K562 (cell line): ENCODE measurements at regions not wholly inside any gene's neighbourhood (a gene's known extent, or its start where the extent isn't known, plus 50 kb on each side); places are given as distances from the start of the nearest gene placed in this dataset.
A peak's percentile ranks its signal among the peaks of the same experiment; 100 is the strongest.

Experiments used
- ATAC-seq: fragments of 200-7000 bp; cut with Tn5 transposase; 3 replicates; pipeline ENCODE4 v1.9.1; 2020; ENCODE audit warnings: moderate library complexity
- BruUV-seq: library from RNA; stranded (reverse); fragments of 400-500 nt; replicated peaks from 2 replicates; lab custom pipeline; 2021; lab: Mats Ljungman, UMichigan
- CTCF ChIA-PET: fragments of 300-600 bp; formaldehyde crosslinking; extraction: SDS; loops from one replicate; lab custom pipeline; 2021; ENCODE audit warnings: low intra/inter-chr PET ratio; lab: Yijun Ruan, JAX
- POLR2A ChIA-PET: fragments of 300-600, 350-650 bp; sonication (Branson Sonifier 250); formaldehyde crosslinking; extraction: SDS; loops from one replicate; lab custom pipeline; 2021; ENCODE audit warnings: antibody characterized with exemption, inconsistent platforms; lab: Yijun Ruan, JAX
- DNase-seq, 4 experiments: peaks; one replicate each; pipeline versions ENCODE4 v3.0.0 to v3.0.0-alpha.2; 2011 to 2018; ENCODE audit warnings: low spot score in 3 of 4, mixed read lengths in 3 of 4; ENCODE audit errors: extremely low read depth in 1 of 4
- FAIRE-seq: peaks from 2 replicates; lab custom pipeline; 2011; peaks lifted over from hg19 to GRCh38; lab: Jason Lieb, UNC
- H2AFZ ChIP-seq: 2 replicates; pipeline ENCODE4 v1.6.0; 2011; ENCODE audit warnings: low read depth, low read length, control low read depth, inconsistent platforms
- H3K27ac ChIP-seq: fragments of 200-600 bp; 3 replicates; pipeline ENCODE4 v1.8.0; 2011; ENCODE audit warnings: low read depth, mild to moderate bottlenecking, control low read depth, inconsistent platforms, low read length, moderate library complexity, mixed read lengths; ENCODE audit errors: extremely low read depth
- H3K27me3 ChIP-seq, 2 experiments: fragments of 300-600 bp in 1 of 2; 2 replicates in 1 of 2; 3 replicates in 1 of 2; pipeline versions ENCODE4 v1.6.0 to v1.8.0; 2011; ENCODE audit warnings: inconsistent platforms in 2 of 2, low read length in 2 of 2, mild to moderate bottlenecking in 1 of 2, mixed read lengths in 1 of 2, moderate library complexity in 1 of 2; ENCODE audit not compliant: control insufficient read depth in 2 of 2, insufficient read depth in 2 of 2
- H3K36me3 ChIP-seq: fragments of 300-600 bp; 3 replicates; pipeline ENCODE4 v1.8.0; 2011; ENCODE audit warnings: mild to moderate bottlenecking, low read length, inconsistent platforms; ENCODE audit not compliant: control insufficient read depth, insufficient read depth
- H3K4me1 ChIP-seq, 2 experiments: fragments of 200-600 bp in 1 of 2; replicated peaks in 1 of 2; 2 replicates in 1 of 2; 3 replicates in 1 of 2; pipeline versions ENCODE4 v1.5.1 to v1.8.0; 2011; ENCODE audit warnings: inconsistent platforms in 2 of 2, low read length in 2 of 2, mild to moderate bottlenecking in 1 of 2, mixed read lengths in 1 of 2, moderate library complexity in 1 of 2; ENCODE audit not compliant: control insufficient read depth in 2 of 2, insufficient read depth in 2 of 2
- H3K4me2 ChIP-seq: 2 replicates; pipeline ENCODE4 v1.6.1; 2011; ENCODE audit warnings: low read length, control low read depth, inconsistent platforms, mixed read lengths; ENCODE audit not compliant: insufficient read depth
- H3K4me3 ChIP-seq: fragments of 200-600 bp; sonication (generic), shearing (Covaris generic); 2 replicates; pipeline ENCODE4 v1.5.1; 2016; ENCODE audit warnings: control low read depth, inconsistent platforms
- H3K79me2 ChIP-seq: fragments of 200-600 bp; 3 replicates; pipeline ENCODE4 v1.8.0; 2011; ENCODE audit warnings: low read length, inconsistent platforms; ENCODE audit not compliant: control insufficient read depth, insufficient read depth
- H3K9ac ChIP-seq, 2 experiments: 2 replicates each; pipeline versions ENCODE4 v1.6.0 to v1.6.1; 2011; ENCODE audit warnings: low read depth in 2 of 2, low read length in 2 of 2, control low read depth in 1 of 2, inconsistent platforms in 1 of 2, mild to moderate bottlenecking in 1 of 2, mixed read lengths in 1 of 2; ENCODE audit not compliant: insufficient read depth in 1 of 2
- H3K9me1 ChIP-seq: one replicate; pipeline ENCODE4 v1.6.0; 2011; ENCODE audit warnings: inconsistent platforms, mild to moderate bottlenecking, low read length, moderate library complexity; ENCODE audit not compliant: control insufficient read depth, insufficient read depth
- H3K9me3 ChIP-seq: replicated peaks from 2 replicates; pipeline ENCODE4 v1.5.1; 2011; ENCODE audit warnings: low read depth, low read length, inconsistent platforms; ENCODE audit not compliant: control insufficient read depth, insufficient read depth
- H4K20me1 ChIP-seq: replicated peaks from 2 replicates; pipeline ENCODE4 v1.6.1; 2011; ENCODE audit warnings: low read length, inconsistent platforms, mixed read lengths; ENCODE audit not compliant: control insufficient read depth, insufficient read depth
- C11orf30 ChIP-seq: fragments of 450-650 bp; IDR thresholded peaks from 2 replicates; pipeline ENCODE4 v1.6.1; 2016; ENCODE audit warnings: low read depth, mild to moderate bottlenecking
- DACH1 ChIP-seq: fragments of 450-650 bp; IDR thresholded peaks from 2 replicates; pipeline ENCODE4 v1.6.1; 2018; ENCODE audit not compliant: partially characterized antibody
- DLX4 ChIP-seq: fragments of 250-450 bp; sonication (Bioruptor Pico); IDR thresholded peaks from 2 replicates; pipeline ENCODE4 v1.6.1; 2021; ENCODE audit warnings: mild to moderate bottlenecking
- E2F6 ChIP-seq, 2 experiments: IDR thresholded peaks; 2 replicates each; pipeline ENCODE4 v1.6.1; 2011; ENCODE audit warnings: borderline replicate concordance in 1 of 2, control low read depth in 1 of 2, low read depth in 1 of 2, low read length in 1 of 2, mild to moderate bottlenecking in 1 of 2, mixed read lengths in 1 of 2, moderate library complexity in 1 of 2; ENCODE audit not compliant: insufficient read depth in 1 of 2, insufficient read length in 1 of 2, poor library complexity in 1 of 2, severe bottlenecking in 1 of 2; ENCODE audit errors: extremely low read depth in 1 of 2
- HCFC1 ChIP-seq: IDR thresholded peaks from 2 replicates; pipeline ENCODE4 v1.6.1; 2012; ENCODE audit warnings: low read depth, low read length, improper control_type of control experiment
- MAFK ChIP-seq: IDR thresholded peaks from 2 replicates; pipeline ENCODE4 v1.6.1; 2011; ENCODE audit warnings: low read length, improper control_type of control experiment
- NR3C1 ChIP-seq: sonication (generic); formaldehyde crosslinking; IDR thresholded peaks from 2 replicates; pipeline ENCODE4 v1.8.1; 2022; ENCODE audit warnings: missing genetic modification reagents
- RBBP5 ChIP-seq: fragments of 200-600 bp; sonication (generic); IDR thresholded peaks from 2 replicates; pipeline ENCODE4 v1.6.1; 2012; ENCODE audit warnings: borderline replicate concordance, mild to moderate bottlenecking, low read length, control low read depth, inconsistent platforms; ENCODE audit not compliant: insufficient read depth, poor library complexity, severe bottlenecking
- RHOXF2B ChIP-seq: fragments of 250-450 bp; sonication (Bioruptor Pico); conservative IDR thresholded peaks from 2 replicates; pipeline ENCODE4 v1.5.1; 2021
- ZC3H11A ChIP-seq: IDR thresholded peaks from 2 replicates; pipeline ENCODE4 v1.6.1; 2012; ENCODE audit warnings: low read depth, low read length, improper control_type of control experiment
- ZNF316 ChIP-seq: fragments of 450-650 bp; IDR thresholded peaks from 2 replicates; pipeline ENCODE4 v1.6.1; 2016
- WGBS: fragments of 100-300 bp; shearing (Covaris generic); methylation state at CpG from one replicate; pipeline ENCODE4 v1.1.6; 2016; ENCODE audit warnings: low coverage, mixed read lengths; ENCODE audit not compliant: insufficient coverage; ENCODE audit errors: missing lambda C conversion rate; 5-methylcytosine and 5-hydroxymethylcytosine counted together
- in situ Hi-C: fragments of 300-500 bp; cut with MboI; formaldehyde crosslinking; loops from 4 replicates; pipeline ENCODE4 v1.15.0; 2018; ENCODE audit warnings: inconsistent platforms, mixed read lengths
- intact Hi-C: fragments of 100-400 bp; cut with micrococcal nuclease; formaldehyde crosslinking; loops from 2 replicates; pipeline ENCODE4 v1.14.2; 2022

- no TSS peak for BruUV-seq
- POLR2A ChIA-PET = interaction anchor here (0.6 kb wide), 3 partner anchors 8 to 846 kb away, joined by 3 read pairs; no protein-coding TSS in a partner anchor
- WGBS = 2% methylated on average over 8 of the region's 8 CpGs
Observed at GRCh38 chr10:78566284-78567111, 502.3 kb upstream of the ZMIZ1 start.

GRCh38 chr10:78567680-78568455 is 500.9 kb upstream of the ZMIZ1 start:
- Histone ChIP-seq H2AFZ (no peak overlapping the region), H3K79me2 (no peaks in the 10 kb centered on the region), H3K4me2 (no peak overlapping the region), H3K4me3 (no peak overlapping the region), H3K9ac (no peak overlapping the region), H3K9me1 (no peaks in the 10 kb centered on the region), H3K4me1 (no peaks in the 10 kb centered on the region), H3K9me3 (no peaks in the 10 kb centered on the region), H3K27ac (no peak overlapping the region), H4K20me1 (no peaks in the 10 kb centered on the region), H3K36me3 (no peaks in the 10 kb centered on the region), H3K27me3 (peaks cover 6 to 42% of the 10 kb centered on the region in 2 experiments; a peak in 4 of 5 replicates)
- intact Hi-C loops = no loop called here
- FAIRE-seq = no peak
- BruUV-seq = no TSS peak
- ChIA-PET POLR2A (interaction anchor here (1.4 kb wide), 1 partner anchor 11 kb away, joined by 4 read pairs; no protein-coding TSS in a partner anchor), CTCF (no interaction called here)
- no peak for ATAC-seq
- WGBS = 1% methylated on average over 10 of the region's 10 CpGs
- TF ChIP-seq E2F6 (IDR thresholded peaks at IDR 0.05; ENCODE audit: borderline replicate concordance in 1 of 2, extremely low read depth in 1 of 2, insufficient read depth in 1 of 2, insufficient read length in 1 of 2, low read depth in 1 of 2, low read length in 1 of 2, poor library complexity in 1 of 2, severe bottlenecking in 1 of 2) = no peak
- TF ChIP-seq ZC3H11A = no peak
- TF ChIP-seq DACH1 = no peak
- no peak for TF ChIP-seq NR3C1 (CRISPR knock-in tag)
- no peak for TF ChIP-seq HCFC1
- TF ChIP-seq DLX4 (CRISPR knock-in tag) = no peak
- no peak for DNase-seq
- in situ Hi-C loops = no loop called here

More at GRCh38 chr10:78566284-78567111, 502.3 kb upstream of the ZMIZ1 start:
- Histone ChIP-seq H3K9ac (no peak overlapping the region), H3K9me1 (no peaks in the 10 kb centered on the region), H4K20me1 (no peaks in the 10 kb centered on the region; the same call in 1 of the 2 replicates), H3K4me3 (no peak overlapping the region), H2AFZ (no peak overlapping the region), H3K4me2 (no peak overlapping the region), H3K79me2 (no peaks in the 10 kb centered on the region), H3K4me1 (no peaks in the 10 kb centered on the region), H3K36me3 (no peaks in the 10 kb centered on the region), H3K9me3 (no peaks in the 10 kb centered on the region), H3K27ac (no peak overlapping the region), H3K27me3 (peaks cover 6 to 42% of the 10 kb centered on the region in 2 experiments; a peak in 4 of 5 replicates)
- ATAC-seq (no peak), FAIRE-seq (no peak), DNase-seq (no peak)
- TF ChIP-seq ZNF316 (peak; percentile 50; the same call in 1 of the 2 replicates), RHOXF2B (CRISPR knock-in tag) (no peak), RBBP5 (no peak), C11orf30 (peak; percentile 23; the same call in 1 of the 2 replicates), MAFK (peak; percentile 41; the same call in 1 of the 2 replicates)
- in situ Hi-C loops (no loop called here), intact Hi-C loops (no loop called here)
- CTCF ChIA-PET = no interaction called here
